ENCODE measurements at regions not wholly inside any gene's neighbourhood (a gene's known extent, or its start where the extent isn't known, plus 50 kb on each side); places are given as distances from the start of the nearest gene placed in this dataset.

DNA sequence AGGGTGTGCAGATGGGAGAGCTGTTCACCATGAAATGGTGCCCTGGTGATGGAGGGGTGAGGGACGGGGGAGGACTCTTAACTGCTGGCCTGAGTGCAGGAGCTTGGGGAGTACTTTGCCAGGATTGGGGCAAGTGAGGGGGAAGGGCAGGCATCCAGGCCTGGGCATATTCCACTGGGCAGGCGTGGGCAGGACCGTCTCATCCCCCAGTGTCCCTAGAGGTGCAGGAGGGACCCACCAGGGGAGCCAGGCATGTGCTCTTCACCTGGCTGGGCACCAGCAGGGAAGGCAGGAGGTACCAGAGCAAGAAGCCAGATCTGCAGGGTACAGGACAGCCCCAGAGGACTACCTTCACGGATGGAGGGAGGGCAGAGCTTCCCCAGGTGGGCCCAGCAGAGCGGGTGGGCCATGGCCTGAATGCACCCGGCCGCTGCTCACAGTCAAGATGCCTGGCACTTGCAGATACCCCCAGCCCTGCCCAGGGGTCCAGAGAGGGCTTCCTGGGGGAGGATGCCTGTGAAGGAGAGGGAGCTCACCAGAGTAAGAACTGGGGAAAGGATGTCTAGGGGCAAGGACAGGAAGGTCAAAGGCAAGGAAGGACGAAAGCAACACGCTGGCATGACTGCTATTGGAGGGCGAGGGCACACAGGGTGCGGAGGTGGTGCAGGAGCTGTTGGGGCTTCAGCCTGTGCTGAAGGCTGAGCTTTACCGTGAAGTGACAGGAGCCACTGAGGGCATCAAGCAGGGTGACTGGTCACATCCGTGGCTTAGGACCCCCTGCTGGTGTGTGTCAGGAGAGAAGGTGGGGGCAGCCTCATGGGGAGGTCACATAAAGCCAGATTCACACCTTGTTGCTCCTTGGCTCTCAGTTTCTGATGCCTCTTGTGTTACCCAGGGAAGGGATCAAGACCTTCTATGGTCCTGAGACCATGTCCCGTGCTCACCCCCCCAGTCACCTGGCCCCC, 68.2 kb upstream of the NKX1-1 start:
- no peak for DNase-seq

DNA sequence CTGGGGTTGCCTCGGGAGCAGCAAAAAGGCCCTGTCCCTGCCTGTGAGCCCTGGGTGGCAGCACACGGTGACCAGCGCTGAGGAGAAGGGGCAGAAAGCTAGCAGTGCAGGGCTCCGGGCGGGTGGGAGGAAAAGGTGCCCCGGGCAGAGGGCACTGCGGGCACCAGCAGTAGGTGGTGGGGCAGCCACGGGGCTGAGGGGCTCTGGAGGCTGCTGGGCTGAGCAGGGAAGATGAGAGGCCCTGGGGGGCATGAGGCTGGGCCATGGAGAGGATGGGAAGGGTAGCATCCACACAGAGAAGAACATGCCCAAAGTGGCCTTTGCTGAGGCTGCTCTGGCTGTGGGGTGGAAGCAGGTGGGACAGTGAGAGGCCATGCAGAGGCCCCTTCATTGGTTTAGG, 67.5 kb upstream of the NKX1-1 start:
- no peak for DNase-seq

DNA sequence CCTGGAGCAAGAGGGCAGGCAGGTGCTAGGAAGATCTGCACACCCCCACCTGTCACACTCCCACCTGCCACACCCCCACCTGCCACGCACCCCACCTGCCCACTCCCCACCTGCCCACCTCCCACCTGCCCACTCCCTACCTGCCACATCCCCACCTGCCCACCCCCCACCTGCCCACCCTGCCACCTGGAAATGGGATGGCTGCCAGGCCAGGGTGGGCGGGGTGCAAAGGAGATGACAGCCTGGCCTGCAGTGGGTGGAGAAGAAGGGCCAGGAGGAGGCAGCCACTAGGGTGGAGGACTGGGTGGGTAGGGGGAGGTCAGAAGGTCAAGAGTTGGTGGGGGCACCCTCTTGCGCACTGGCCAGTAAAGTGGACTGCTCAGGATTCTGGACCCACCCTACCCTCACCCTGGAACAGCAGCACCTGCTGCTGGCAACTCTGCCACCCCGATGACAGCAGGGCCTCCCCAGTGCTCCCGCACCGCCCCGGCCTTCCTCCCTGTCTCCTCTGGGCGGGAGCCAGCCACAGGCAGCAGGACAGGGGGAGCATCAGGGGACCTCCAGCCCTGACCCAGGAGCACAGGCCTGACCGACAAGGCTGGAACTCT, 66.8 kb upstream of the NKX1-1 start:
- no peak for DNase-seq

DNA sequence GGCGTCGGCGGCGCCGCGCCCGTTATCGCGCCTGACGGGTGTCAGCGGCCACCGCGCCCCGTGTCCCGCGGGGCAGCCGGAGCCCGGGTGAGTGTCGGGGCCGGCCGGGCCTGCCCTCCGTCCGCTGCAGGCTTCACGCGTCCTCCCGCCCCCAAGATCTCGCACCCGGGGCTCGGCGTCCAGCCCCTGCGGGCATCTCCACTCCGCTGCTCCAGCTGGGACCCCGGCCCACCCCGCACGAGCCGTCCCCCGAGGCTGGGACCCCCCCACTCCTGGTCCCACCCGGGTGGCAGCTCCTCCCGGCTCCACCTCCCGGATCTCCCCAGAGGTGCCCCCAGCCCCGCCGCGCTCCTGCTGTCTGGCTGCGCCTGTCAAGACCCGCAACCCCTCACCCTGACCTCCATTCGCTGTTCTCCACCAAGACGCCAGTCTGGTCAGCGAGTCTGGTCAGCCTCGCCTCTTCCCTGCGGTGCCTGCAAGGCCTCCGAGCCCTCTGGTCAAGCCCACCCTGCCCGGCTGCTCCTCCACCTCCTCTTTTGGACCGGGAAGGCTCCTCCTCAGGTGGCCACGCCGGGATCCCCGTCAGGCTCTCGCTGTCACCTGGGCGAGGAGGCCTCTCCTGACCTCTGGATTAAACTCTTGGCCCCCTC, 66.0 kb upstream of the NKX1-1 start:
- DNase-seq = no peak

DNA sequence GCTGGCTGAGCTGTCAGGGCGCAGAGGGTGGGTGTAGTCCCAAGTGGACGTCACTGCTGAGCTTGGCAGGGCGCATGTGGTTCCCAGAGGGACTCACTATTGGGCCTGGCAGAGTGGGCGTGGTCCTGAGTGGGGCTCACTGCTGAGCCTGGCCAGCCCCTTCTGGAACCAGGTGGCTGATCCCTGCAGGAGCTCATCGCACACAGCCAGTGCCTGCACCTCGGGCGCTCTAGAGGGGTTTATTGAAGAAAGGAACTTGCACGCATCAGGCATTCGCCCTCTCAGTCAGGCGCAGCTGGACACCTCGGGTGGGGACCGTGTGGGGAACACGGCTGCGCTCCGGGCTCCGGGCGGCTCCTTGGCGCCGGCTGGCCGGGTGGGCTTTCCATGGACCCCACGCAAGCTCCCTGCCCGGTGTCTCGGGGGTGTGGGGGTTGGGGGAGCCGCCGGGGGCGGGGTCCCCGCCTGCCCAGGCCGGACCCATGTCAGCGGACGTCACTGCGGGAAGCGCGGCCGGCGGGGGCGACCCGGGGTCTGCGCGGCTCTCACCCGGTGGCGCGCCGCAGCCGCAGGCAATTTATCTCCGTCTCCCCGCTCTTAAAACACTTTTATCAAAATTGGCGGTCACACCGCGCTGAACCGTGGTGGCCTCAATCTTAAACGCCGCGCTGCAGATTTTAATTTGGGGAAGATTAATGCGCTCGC, 65.4 kb upstream of the NKX1-1 start:
- DNase-seq = no peak

DNA sequence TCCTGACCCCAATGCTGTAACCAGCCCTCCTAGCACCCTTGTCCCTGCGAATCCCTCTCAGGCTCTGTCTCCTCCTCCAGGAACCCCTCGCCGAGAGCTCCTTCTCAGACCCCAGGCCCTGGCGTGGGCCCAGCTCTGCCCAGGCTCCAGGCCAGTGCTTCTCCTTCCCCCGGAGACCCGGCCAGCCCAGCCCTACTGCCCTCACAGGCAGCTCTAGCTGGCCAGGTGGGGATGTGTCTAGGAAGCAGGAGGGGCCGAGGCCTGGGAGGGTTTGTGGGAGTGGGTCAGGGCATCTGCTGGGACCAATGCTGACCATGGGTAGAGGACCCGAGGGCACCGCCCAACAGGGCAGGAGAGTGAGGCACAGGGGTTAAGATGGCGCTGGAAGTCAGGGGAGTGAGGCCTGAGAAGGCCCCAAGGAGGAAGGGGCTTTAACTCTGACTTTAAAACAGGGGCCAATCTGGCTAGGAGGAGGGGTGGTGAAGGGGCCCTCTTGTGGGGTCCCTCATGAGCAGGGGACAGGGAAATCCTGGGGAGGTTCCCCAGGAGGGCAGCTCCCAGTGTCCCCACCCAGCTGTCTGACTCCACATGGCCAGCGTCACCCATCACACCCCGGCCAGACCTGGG, 64.7 kb upstream of the NKX1-1 start:
- DNase-seq = no peak

DNA sequence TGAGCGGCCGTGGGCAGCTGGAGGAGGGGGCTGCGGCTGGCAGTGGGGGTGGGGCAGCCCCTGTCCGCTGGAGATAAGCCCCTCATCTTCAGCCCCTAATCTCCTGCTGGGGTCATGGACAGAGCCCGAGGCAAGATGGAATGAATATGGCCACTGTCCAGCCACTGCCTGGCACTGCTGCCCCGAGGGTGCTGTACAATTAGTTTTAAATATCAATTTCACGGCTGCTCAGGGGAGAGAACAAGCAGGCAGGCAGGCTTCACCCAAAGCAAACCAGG, 64.1 kb upstream of the NKX1-1 start:
- no peak for DNase-seq

DNA sequence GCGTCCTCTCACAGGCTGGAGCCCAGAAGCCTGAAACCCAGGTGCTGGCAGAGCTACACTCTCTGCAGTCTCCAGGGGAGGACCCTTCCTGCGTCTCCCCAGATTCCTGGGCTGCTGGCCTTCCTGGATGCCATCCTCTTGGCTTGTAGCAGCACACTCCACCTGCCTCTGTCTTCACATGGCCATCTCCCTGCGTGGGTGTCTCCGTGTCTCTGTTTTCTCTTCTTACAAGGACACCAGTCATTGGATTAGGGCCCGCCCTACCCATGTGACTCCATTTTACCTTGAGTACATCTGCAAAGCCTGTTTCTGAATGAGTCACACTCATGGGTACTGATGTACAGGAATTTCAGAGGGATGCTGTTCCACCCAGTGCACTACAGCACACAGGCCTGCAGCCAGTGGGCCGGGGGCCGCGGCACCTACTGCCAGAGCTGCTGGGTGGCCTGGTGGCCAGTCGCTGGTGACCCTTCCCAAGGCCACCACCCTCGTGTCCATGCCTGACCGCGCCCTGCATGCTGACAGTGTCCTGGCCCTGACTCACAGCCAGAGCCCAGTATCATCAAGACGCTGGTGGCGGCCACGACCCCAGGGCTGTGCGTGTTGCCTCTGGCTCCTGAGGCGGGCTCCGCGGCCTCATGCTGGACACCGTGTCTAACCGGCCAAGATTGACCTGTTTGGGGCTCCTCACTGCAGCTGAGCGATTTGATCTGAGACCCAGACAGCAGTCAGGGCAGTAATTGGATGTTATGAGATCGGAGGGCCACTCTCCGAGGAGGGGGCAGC, 63.6 kb upstream of the NKX1-1 start:
- DNase-seq = no peak

DNA sequence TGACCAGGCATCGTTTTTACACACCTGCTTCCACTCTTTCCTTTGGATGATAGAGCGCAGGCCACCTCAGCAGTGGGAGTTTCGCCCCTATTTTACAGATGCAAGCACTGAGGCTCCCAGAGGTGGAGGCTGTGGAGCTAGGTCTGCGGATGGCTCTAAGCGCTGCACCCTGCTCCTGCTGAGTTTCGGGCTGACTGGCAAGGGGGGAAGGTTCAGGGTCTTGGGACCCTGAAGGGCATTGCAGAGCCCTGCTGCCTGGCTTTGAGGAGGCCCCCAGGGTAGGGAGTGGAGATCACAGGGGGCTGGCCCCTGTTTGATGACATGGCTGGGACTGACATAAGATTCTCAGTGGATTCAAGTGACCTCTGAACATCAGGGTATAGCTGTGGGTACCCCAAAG, 62.8 kb upstream of the NKX1-1 start:
- no peak for DNase-seq

DNA sequence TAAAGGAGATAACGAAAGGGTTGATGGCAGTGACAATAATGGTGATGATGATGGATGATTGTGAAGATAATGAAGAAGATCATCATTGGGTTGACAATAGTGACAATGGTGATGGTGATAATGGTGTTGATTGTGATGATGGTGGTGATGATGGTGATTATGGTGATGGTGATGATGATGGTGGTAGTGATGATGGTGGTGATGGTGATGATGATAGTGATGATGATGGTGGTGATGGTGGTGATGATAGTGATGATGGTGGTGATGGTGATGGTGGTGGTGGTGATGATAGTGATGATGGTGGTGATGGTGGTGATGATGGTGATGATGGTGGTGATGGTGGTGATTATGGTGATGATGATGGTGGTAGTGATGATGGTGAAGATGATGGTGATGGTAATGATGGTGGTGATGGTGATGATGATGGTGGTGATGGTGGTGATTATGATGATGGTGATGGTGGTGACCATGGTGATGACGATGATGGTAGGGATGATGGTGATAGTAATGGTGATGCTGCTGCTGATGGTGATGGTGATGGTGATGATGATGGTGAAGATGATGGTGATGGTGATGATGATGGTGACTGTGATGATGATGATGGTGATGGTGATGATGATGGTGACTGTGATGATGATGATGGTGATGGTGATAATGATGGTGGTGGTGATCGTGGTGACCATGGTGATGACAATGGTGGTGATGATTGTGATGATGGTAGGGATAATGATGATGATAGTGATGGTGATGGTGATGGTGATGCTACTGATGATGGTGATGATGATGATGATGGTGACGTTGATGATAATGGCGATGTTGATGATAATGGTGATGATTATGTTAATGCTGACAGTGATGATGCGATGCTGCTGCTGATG, 61.6 kb upstream of the NKX1-1 start:
- DNase-seq = no peak

DNA sequence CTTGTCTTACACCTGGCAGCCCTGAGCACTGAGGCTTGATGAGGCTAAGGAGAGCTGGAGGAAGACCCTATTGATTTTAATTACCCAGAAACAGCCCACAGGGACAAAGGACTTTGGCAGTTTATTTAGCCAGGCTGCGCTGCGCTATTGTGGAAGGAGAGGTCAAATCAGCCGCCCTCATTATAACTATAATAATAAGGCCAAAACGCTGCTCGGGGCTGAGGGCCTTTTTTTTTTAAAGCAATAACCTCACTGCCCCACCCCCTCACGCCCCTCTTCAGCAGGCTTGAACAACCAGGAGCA, 60.6 kb upstream of the NKX1-1 start:
- no peak for DNase-seq

DNA sequence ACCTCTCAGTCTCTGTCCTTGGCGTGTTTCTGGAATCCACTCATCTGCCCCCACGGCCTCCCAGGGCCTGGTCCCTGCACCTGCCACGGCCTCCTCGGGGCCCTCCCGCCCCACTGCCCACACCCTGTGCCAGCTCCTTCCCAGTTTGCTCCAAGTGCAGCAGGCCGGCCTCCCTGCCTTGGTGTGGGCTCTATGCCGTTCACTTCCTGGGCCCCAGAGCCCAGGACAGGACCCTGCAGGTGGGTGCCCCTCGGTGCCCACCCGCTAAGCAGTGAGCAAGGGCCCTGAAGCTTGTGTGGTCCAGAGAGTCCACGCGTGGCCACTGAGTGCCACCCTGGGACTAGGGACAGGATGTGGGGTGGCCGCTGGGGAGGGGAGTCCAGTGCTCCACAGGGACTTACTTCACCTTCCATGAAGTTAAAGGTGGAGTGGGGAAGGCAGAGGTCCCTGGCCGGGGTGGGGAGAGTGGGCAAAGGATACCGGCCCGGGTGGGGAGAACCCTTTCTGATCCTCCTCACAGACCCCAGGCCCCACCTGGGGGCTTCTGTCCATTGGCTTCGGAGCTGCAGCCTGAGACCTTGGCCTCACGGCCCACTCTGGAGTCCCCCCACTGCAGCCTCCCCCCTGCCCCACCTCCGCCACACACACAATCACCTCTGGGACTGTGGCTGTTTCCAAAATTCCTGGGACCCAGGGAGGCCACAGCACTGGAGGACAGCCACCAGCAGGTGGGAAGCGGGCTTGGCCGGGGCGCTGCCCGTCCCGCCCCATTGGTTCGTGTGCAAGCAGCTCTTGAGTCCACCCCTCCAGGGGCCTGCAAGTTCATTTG, 60.0 kb upstream of the NKX1-1 start:
- no peak for DNase-seq

DNA sequence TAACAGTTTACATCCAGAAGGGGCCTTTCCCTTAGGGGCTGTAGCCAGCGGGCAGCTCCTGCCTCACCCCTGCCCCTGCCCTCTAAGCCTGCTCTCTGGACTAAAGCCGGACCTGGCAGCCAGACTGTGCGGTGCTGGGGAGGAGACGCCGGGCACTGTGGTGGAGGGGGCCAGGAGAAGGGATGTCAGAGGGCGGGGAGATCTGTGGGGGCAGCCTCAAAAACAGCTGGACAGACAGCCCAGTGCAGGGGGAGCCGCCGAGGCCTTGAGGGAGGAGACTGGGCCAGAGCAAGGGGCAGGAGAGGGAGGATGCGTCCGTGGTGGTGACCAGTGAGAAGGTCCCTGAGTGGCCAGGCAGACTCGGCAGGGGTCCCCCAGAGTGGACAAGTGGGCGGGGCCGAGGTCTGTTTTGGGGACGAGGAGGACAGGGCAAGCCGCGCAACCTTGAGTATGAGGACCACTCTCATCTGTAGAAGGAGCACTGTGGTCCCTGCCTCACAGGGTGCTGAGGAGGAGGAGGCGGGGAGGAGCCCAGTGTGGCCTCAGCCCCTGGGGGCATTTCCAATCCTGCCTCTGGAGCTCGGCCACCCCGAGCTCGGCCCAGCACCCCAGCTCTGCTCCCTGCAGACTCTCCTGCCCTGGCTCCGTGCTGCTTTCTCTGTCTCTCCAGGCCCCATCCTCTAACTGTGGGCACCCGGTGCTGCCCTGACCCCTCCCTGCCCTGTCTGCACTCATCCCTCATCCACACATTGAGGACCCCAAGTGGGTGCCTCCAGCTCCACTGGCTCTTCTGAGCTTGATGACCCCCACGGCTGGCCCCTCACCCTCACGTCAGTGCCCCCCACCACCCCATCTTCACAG, 59.2 kb upstream of the NKX1-1 start:
- no peak for DNase-seq

DNA sequence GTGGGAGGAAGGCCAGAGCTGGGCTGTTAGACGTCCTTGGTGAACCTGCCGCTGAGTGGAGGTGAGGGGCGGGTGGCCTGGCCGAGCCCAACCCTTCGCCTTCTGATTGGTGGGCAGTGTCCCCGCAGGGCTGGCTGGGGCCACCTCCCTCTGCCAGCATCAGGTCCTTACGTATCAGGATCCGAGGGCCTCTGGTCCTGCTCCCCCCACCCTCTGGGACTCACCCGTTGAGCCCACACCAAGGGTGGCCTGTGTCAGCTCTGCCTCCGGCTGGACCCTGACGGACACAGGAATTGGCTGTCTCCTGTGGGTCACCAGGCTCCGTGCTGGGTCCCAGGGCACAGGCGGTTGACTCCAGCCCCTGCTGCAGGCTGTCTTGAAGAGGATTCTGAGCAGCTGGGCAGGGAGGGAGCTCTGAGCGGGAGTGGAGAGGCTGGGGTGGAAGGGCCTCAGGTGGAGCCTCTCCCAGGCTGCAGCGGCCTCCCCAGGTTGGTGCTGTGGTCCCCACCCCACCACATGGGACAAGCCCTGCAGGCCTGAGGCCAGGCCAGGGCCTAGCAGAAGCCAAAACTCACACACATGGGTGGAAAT, 58.4 kb upstream of the NKX1-1 start:
- no peak for DNase-seq

DNA sequence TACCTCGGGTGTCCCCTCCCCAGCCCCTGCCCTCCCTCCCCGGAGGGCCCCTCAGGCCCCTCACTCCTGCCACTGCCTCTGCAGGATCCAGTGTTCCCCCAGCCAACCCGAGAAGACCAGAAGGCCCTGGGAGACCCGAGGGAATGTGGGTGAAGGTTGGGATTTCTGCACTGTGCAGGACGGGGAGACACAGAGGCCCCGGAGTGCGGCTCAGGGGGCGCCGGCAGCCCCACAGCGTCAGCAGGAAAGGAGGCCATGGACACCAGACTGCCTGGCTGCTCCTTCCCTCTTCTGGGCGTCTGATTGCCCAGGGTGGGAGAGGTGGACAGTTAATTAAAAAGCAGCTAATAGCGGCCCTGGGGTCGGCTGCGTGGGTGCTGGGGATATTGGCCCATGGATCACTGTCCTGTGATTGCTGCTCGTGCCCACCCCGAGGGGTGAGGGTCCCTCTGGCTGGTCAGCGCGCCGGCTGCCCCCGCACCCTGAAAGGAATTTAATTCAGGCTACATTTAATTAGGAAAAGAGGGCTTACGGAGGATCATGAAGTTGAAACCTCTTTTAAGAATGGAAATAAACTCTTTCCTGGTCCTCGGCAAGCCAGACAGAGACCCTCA, 57.8 kb upstream of the NKX1-1 start:
- no peak for DNase-seq

DNA sequence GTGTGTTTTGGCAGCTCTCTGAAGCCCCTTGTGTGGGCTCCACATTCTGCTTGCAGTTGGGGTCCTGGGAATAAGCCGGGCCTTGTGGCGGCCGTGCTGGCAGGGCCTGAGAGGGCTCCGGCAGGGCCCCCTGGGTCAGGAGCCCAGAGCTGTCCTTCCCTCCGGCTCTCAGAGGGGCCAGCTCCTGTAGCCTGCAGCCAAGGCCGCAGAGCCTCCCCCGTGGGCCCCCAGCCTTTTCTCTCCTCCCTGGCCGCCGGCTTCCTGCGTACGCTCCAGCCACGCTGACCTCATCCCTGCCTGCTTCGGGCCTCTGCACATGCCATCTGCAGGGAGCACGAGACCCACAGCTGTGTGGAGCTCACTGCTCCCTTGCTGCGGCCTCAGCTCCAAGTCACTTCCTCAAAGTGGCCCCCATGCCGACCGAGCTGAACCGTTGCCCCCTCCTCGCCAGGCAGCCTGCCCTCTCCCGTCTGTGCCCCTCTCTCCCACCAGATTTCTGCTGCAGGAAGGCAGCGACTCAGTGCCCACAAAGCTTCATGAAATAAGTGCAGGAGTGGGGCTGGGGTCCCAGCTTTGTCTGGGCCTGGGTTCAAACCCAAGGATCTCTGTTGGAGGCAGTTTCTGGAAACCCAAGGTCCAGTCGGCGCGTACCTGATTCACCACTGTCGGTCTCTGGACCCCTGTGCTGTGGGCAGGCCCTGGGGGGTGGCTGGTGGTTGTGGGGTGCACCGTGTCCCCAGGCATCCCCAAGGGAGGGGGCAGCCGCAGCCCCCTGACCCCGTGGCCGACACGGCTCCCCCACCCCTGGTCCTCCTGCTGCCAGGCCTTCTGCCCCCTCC, 57.1 kb upstream of the NKX1-1 start:
- DNase-seq = no peak

DNA sequence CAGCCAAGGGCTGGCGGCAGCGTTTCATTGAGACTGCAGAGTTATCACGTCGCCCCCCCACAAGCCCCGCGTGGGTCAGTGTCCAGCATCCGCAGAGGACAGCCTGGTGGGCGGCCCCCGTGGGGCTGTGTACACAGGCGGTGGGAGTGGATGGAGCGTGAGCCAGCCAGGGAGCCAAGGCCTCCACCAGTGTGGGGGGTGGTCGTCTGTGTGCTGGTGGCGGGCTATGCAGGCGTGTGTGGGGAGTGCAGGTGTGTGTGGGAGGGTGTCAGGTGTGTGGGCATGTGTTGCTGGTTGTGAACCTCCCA, 56.5 kb upstream of the NKX1-1 start:
- DNase-seq = no peak

Data from effector CD4-positive, alpha-beta T cell (primary cell).